Fibroblast of skin of scalp (primary cell): ENCODE measurements at regions not wholly inside any gene's neighbourhood (a gene's known extent, or its start where the extent isn't known, plus 50 kb on each side); places are given as distances from the start of the nearest gene placed in this dataset.
"Not testable (repeated sequence)": the region's sequence is repeated elsewhere in the genome, so short reads cannot be mapped to it uniquely, and the experiment has no call there.

Experiments
- DNase-seq: peaks from one replicate; pipeline ENCODE4 v3.0.0-alpha.2; 2013

DNA sequence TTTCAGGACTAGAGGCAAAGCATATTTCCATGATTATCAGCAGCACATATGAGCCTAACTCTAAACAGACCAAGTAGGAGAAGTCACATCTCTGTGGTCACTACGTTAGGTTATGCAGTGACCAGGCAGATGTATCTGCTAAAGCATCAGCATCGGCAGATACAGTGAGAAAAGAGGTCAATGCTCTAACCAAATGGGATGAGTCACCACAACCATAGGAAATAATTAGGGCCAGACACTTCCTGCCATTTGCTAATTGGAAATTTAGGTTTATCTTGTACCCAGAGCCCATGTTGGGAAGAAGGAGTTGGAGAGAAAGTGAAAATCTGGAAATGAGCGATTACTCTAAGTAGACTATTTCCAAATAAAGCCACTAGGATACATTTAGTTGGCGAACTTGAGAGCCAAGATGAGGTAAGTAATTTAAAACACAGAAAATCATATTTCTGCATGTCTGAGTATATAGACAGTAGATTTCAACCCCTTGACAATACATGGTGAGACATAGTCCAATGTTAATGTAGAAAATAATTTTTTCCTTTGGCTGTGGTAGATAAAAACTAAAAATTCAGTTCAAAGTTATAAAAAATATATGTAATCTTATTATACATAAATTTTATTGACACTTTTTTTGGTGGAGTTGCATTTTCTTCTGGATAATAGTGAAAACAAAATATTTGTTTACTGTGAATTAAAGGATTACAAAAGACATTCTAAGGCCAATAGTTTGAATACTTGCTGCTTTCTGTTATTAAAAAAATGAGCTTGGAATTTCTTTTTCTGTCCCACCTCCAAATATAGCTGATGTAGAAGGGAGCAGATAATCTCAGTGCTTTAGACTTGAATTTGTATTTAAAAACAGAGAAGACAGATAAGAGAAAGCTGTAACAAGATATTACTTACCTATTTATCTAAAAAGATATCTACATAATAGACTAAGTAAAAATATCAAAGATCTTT, 104.4 kb upstream of the CSNK1A1L start:
- DNase-seq, result peak; percentile 28

DNA sequence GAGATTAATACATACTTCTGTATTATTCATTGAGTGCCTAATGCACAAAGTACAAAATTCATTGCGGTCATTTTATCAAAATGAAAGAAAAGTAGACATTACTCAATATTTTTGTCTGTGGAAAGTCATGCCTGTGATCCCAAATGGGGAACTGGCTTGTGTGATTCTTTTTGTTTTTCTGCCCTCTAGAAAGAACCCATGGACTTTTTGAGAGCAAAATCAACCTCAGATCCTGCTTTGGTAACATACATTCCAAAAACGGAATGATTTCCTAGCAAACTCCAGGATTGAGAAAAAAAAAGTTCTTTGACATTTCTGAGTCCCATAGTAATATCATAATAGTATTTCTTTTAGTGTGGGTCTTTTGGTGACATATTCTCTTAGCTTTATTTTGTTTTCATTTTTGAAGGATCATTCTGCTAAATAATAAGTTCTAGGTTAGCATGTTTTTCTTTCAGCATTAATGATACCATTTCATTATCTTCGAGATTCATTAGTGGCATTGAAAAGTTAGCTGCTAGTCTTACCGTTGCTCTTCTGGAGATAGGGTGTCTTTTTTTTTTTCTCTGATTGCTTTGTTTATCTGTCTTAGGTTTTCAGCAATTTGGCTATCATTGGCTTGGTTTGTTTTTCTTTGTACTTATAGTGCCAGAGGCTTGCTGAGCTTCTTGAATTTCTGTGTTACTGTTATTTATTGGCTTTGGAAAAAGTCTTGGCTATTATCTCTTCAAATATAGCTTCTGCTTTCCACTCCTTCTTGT, 102.4 kb upstream of the CSNK1A1L start:
- DNase-seq, result peak; percentile 58

DNA sequence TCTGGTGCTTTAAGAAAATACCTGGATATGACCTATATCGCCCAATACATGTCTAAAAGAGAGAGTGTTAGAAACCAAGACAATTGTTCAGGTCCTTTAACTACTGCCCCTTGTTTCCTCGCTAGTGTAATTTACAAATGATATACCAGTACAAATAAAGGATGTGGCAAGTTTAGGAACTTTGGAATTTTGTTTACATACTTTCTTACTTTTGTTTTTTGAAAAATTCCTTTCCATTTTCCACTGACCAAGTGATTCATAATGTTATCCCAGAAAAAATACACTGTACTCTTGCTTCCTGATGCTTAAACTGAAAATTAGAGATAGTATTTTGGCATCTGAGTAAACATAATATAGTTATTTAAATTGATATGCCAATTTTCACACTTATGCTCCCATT, 96.8 kb upstream of the CSNK1A1L start:
- peak; percentile 78 for DNase-seq

- DNase-seq, result no peak
Observed at GRCh38 chr13:37201081-37201480, 95.6 kb upstream of the CSNK1A1L start.

DNA sequence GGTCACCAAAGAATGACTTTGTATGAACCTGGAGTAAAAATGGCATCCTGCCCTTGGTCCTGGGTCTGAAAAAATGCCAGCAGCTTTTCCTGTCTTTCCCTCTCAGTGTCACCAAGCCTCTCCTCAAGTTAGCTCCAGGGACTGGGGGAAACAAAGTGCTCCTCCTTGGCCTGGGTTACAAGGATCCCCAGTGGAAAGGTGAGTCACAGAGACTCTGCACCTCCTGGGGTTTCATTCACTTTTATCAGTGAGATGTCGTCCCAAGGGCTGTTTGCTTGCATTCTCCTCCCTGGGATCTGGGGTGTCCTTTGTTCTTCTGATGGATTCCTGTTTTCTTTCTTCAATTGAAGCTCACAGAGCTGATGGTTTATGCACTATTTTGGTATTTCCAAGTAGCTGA, 93.2 kb upstream of the CSNK1A1L start:
- DNase-seq, result no peak

DNA sequence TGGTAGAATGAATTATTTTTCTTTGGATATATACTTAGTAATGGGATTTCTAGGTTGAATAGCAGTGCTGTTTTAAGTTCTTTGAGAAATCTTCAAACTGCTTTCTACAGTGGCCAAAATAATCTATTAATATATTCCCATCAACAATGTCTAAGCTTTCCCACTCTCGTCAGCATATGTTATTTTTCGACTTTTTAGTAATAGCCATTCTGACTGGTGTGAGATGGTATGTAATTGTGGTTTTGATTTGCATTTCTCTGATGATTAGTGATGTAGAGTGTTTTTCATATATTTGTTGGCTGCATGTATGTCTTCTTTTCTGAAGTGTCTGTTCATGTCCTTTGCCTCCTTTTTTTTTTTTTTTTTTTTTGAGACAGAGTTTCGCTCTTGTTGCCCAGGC, 90.2 kb upstream of the CSNK1A1L start:
- peak; percentile 91 for DNase-seq

DNA sequence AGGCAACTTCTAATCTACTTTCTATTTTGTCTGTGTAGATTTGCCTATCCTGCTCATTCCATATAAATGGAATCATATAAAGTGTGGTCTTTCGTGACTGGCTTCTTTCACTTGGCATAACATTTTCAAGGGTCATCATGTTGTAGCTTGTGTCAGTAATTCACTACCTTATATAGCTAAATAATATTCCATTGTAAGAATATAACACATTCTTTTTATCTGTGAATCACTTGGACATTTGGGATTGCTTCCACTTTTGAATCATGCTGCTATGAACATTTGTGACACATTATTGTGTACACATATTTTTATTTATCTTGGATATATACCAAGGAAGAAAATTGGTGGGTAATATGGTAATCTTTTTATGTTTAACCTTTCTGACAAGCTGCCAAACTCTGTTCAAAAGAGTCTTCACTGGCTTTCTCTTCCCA, 89.0 kb upstream of the CSNK1A1L start:
- DNase-seq, result peak; percentile 98

DNA sequence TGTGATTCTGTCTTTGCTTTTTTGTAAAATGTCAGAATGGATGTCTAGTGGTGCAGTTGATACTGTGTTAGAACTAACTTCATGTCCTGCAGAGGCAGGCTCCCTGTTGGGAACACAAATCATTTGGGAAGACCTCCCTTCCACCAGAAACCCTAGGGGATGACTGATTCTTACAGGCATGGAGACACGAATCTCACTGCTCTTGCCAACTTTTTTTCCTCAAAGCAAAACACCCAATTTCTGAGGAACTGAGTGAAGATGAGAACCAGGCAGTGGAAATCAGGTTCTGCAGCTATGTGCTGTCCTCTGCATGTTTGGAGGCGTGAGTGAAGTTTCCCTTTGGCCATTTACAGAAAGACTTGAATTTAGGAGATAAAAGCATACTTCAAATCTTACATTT, 87.5 kb upstream of the CSNK1A1L start:
- DNase-seq, result peak; percentile 98

DNA sequence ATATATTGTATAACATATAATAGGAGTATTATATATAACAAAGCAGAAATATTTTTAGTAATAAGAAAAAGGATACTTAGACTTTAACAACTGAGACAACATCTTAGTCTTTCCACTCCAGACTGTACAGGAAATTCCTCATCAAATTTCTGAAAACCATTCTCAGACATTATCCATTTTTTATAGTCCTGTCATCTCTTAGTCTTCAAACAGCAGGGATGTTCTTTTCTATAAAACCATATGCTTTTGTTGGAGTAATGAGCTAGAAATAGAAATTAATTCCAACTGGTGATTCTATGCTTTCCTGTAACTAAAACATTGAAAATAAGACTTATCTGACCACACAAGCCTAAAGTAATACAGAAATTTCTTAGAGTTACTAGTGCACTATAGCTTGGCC, 82.2 kb upstream of the CSNK1A1L start:
- DNase-seq, result peak; percentile 91

DNA sequence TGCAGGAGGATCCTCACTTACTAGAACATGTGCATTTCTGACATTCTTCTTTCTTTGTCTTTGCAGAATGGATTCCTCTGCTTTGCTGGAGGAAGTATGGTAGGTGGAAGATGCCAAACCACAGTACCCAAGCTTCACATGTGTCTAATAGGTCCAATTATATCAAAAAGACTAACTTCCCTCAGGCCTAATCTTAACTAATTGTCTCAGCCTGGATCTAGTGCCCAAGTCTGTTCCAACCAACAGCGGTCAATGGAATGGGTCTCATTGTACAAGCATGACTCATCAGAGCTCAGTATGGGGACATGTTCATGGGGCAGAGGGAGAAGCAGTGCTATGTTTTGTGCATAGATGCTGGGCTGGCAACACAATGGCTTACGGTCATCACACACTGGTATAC, 81.6 kb upstream of the CSNK1A1L start:
- DNase-seq, result peak; percentile 91

DNA sequence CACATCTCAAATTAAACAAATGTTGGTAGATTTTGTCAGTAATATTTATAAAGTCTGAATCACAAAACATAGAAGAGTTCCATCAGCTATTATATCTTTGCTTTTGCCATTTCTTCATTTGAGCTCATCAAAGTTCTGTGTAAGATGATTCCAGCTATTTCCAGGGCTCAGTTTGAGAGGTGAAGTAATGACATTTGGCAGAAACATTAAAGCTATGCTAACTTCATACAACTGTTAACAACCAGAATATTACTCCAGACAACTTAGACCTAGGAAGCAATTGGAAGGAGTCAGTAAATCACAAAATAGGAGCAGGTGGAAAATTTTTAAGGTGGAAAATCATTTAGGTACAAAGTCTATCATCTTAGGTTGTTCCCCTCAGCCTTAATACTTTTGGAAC, 76.2 kb upstream of the CSNK1A1L start:
- no peak for DNase-seq

DNA sequence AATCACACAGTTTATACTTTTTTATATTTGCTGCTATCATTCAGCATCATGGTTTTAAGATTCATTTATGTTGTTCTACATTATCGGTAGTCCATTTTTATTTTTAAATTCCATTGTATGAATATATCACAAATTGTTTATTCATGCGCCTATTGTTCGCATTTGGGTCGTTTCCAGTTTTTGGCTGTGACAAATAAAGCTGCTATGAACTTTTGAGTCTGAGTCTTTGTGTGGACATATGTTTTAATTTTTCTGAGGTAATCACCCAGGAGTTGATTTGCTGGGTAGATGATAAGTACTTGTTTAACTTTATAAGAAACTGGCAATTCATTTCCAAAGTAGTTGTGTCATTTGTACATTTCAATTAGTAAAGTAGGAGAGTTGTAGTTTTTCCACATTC, 74.2 kb upstream of the CSNK1A1L start:
- DNase-seq, result peak; percentile 52

DNA sequence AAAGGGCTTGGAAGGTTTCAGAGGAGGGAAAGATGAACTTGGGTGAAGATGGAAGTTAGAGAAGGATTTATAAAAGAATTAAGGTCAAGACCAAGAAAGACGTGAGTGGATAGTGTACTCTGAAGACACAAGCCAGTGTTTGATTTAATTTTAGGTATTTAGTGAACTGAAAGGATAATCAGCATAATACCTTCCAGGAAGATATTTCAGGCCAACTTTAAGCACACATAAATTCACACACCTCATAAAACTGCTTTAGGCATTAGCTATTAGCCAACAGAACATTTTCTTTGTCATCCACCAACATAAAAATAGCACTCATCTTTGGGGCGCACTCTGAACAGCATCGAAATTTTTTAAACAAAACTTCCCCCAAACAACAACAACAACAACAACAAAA, 71.7 kb upstream of the CSNK1A1L start:
- no peak for DNase-seq

- peak; percentile 87 for DNase-seq
Observed at GRCh38 chr13:37175996-37176395, 70.5 kb upstream of the CSNK1A1L start.

DNA sequence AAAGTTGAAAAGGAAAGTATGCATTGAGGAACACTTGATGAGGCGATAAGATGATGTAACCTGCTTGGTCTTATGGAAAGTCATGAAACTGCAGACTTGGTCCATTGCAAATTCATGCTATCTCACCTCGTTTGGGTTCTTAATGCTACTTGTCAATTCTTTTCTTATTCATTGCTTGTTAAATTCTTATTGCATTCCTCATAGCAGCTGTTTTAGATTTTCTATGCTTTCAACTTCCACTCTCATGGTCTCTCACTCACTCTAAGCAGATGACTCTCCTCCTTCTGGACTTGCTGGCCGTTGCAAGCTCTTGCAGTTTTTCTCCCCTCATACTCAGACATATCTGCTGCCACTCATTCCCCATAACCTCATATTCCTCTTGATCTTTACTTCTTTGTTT, 67.8 kb upstream of the CSNK1A1L start:
- peak; percentile 98 for DNase-seq

GRCh38 chr13:37172226-37172625, 66.8 kb upstream of the CSNK1A1L start:
- DNase-seq, result not testable (repeated sequence)

- DNase-seq, result no peak
Observed at GRCh38 chr13:37168926-37169325, 63.5 kb upstream of the CSNK1A1L start.

DNA sequence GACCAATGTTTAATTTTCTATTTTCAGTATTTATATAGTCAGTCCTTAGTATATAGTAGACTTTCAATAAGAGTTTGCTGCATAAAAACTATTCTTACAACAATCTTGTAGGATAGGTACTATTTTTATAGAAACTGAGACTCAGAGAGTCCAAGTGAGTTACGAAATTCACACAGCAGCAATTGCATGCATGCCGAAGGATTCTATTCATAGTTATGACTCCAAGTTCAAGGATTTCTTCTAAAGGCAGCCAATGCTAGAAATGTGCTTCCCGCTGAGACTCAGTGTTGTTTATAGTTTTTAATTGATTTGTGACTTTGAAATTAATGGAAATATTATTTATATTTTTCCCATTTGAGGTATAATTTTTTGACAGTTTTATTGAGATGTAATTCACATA, 62.7 kb upstream of the CSNK1A1L start:
- DNase-seq, result peak; percentile 46

- DNase-seq, result no peak
Observed at GRCh38 chr13:37164635-37165034, 59.2 kb upstream of the CSNK1A1L start.

DNA sequence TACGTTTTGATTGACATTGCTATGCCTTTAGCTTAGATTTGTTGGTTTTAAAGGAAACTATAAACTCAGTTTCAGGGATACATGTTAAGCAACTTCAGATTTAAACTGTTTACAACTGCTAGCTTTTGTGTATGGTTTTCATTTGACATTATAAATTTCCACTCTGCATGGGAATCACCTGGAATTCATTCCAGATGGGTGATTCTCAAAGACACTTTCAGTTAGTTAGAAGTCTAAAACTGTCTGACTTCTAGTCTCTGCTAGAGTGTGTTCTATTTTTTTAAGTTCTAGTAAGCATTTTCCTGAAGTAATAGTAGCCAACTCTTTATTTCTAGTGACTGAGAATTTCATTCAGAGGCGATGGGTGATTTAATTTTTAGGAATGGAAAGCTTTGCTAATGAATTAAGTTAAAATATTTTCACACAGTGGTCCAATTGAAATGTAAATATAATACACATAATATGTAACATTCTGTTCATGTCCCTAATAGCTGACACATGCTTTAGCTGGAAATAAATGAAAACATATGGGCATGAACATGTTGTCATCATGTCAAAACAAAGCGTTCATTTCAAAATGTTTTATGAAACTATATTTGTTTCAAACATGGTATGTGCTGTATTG, 58.3 kb upstream of the CSNK1A1L start:
- DNase-seq, result peak; percentile 87

- no peak for DNase-seq
Observed at GRCh38 chr13:37158481-37158880, 53.0 kb upstream of the CSNK1A1L start.

GRCh38 chr13:37155613-37156097, 50.2 kb upstream of the CSNK1A1L start:
- DNase-seq, result not testable (repeated sequence)
